MG63 (cell line): ENCODE measurements at regions not wholly inside any gene's neighbourhood (a gene's known extent, or its start where the extent isn't known, plus 50 kb on each side); places are given as distances from the start of the nearest gene placed in this dataset.

Experiments used
- DNase-seq: peaks from one replicate; pipeline ENCODE4 v3.0.0-alpha.2; 2020
- H3K27me3 ChIP-seq: fragments of 250-450 bp; sonication (Bioruptor Pico); 2 replicates; pipeline ENCODE4 v1.5.1; 2020; ENCODE audit warnings: mild to moderate bottlenecking, moderate library complexity
- H3K36me3 ChIP-seq: fragments of 250-450 bp; sonication (Bioruptor Pico); 2 replicates; pipeline ENCODE4 v1.5.1; 2020; ENCODE audit warnings: mild to moderate bottlenecking, moderate library complexity
- H3K4me3 ChIP-seq: fragments of 250-450 bp; sonication (Bioruptor Pico); 2 replicates; pipeline ENCODE4 v1.5.1; 2020; ENCODE audit warnings: mild to moderate bottlenecking, moderate library complexity
- H3K9me3 ChIP-seq: fragments of 250-450 bp; sonication (Bioruptor Pico); 2 replicates; pipeline ENCODE4 v1.5.1; 2020; ENCODE audit warnings: mild to moderate bottlenecking, moderate library complexity

GRCh38 chr4:130573742-130574141 is 1477.8 kb downstream of the C4orf33 start:
- no peak for DNase-seq
- H3K9me3 ChIP-seq = no peaks in the 10 kb centered on the region
- no peaks in the 10 kb centered on the region for H3K27me3 ChIP-seq
- H3K36me3 ChIP-seq = no peaks in the 10 kb centered on the region
- H3K4me3 ChIP-seq = no peak overlapping the region

GRCh38 chr4:130574215-130574614 is 1478.3 kb downstream of the C4orf33 start:
- Histone ChIP-seq H3K9me3 (no peaks in the 10 kb centered on the region), H3K36me3 (no peaks in the 10 kb centered on the region), H3K27me3 (no peaks in the 10 kb centered on the region), H3K4me3 (no peak overlapping the region)
- DNase-seq = no peak

DNA sequence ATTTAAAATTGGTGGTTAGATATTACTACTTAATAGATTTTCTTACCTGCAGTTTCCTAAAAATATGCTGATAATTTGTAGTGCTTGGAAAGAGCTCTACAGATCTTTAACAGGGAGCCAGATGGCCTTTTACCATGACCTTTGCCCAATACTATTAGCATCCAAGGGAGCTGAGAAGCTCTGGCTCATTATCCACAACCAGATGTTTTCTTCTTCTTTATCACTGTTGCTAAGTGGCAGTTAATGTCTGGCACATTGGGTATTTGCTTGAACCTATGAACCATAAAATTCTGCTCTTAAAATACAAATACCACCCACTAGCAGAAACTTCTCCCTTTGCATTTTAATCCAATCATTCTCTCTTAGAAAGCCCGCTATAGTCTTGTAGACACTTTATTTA is 1480.3 kb downstream of the C4orf33 start:
- Histone ChIP-seq H3K9me3 (no peaks in the 10 kb centered on the region), H3K4me3 (no peak overlapping the region), H3K36me3 (no peaks in the 10 kb centered on the region), H3K27me3 (no peaks in the 10 kb centered on the region)
- DNase-seq = no peak

DNA sequence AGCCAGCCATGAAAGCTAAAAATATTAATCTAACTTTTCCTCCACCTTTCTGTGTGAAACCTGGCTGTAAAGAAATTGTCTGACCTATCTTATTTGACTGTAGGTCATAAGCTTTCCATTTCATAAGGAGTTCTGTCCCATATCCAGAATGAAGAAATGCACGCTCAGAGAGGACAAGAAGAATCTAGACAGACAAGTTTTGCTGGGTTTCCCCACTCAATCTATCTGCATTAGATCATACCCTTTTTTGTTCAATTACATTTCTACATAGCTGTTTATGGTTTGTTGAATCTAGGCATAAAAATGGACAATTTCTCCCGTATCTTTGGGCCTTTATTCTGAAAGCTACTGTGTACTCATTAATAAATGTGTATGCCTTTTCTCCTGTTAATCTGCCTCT is 1495.1 kb downstream of the C4orf33 start:
- no peak for DNase-seq
- Histone ChIP-seq H3K4me3 (no peak overlapping the region), H3K27me3 (no peaks in the 10 kb centered on the region), H3K9me3 (no peaks in the 10 kb centered on the region), H3K36me3 (no peaks in the 10 kb centered on the region)

DNA sequence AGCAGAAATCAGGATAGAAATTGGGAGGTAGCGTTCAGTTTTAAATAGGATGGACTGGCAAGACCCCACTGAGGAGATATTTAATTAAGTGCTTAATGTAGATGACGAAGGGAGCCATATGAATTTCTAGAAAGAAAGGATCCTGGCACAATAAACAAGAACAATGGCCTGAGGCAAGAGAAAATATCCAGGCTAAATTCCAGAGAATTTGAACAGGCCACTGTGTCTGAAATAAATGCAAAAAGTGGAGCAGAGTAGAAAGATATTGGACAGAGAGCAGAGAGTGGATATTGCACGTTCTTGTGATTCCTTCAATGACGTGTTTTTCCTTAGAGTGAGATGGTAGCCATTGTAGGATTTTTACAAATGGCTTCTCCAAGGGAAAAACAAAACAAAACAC is 1504.8 kb downstream of the C4orf33 start:
- DNase-seq = no peak
- H3K4me3 ChIP-seq = no peak overlapping the region

DNA sequence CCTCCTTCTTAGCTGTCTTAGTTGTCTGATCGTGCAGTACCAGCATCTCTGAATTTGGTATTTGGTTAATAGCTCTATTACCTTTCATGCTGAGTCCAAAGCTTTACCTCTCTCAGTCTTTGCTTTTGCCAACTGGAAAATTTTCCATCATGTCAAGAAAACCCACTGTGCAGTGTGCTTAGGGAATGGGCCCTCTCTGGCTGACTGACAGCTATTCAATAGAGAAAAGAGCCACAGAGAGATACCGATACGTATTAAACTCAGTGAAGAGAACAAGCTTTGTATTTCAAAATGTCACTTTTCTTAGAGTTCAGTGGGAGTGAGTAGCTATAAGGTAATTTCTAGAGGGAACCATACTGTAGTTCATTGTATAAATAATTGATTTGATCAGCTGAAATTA is 1507.1 kb downstream of the C4orf33 start:
- Histone ChIP-seq H3K9me3 (no peaks in the 10 kb centered on the region), H3K27me3 (no peaks in the 10 kb centered on the region), H3K36me3 (no peaks in the 10 kb centered on the region), H3K4me3 (no peak overlapping the region)
- DNase-seq = no peak

More for the DNA sequence above, 1504.8 kb downstream of the C4orf33 start:
- no peaks in the 10 kb centered on the region for H3K27me3 ChIP-seq
- H3K9me3 ChIP-seq = no peaks in the 10 kb centered on the region
- H3K36me3 ChIP-seq = no peaks in the 10 kb centered on the region

DNA sequence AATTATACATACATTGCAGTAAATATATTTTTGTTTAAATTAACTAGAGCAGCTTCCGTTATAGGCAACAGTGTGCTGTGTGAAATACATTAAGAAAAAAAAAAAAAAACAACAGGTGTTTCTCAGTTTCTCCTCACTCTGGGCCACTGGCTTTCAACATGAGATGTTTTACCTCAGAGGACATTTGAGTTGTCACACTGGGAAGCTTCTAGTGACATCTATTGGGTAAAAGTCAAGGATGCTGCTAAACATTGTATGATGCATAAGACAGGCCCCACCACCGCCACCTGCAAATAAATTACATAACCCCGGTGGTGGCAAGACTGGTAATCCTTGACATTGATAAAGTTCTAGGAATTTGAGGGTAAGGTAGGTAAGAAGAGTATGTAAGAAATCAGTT is 1512.2 kb downstream of the C4orf33 start:
- Histone ChIP-seq H3K27me3 (no peaks in the 10 kb centered on the region), H3K9me3 (no peaks in the 10 kb centered on the region), H3K36me3 (no peaks in the 10 kb centered on the region), H3K4me3 (no peak overlapping the region)
- no peak for DNase-seq

- Histone ChIP-seq H3K27me3 (no peaks in the 10 kb centered on the region), H3K4me3 (no peak overlapping the region), H3K36me3 (no peaks in the 10 kb centered on the region), H3K9me3 (no peaks in the 10 kb centered on the region)
- no peak for DNase-seq
Observed at GRCh38 chr4:130628531-130628930, 1532.6 kb downstream of the C4orf33 start.

- H3K36me3 ChIP-seq = no peaks in the 10 kb centered on the region
- DNase-seq = no peak
- H3K27me3 ChIP-seq = no peaks in the 10 kb centered on the region
- no peak overlapping the region for H3K4me3 ChIP-seq
- no peaks in the 10 kb centered on the region for H3K9me3 ChIP-seq
Observed at GRCh38 chr4:130632731-130633604, 1537.0 kb downstream of the C4orf33 start.

DNA sequence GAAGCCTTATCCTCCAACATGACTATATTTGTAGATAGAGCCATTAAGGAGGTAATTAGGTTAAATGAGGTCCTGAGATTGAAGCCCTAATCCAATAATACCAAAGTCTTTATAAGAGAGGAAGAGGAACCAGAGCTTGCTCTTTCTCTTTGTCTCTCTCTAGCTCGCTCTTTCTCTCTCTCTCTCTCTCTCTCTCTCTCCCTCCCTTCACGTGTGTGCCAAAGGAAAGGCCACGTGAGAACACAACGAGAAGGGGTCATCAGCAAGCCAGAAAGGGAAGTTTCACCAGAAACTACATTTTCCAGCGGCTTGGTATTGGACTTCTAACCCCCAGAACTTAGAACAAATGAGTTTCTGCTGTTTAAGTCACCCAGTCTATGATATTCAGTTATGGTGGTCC is 1540.5 kb downstream of the C4orf33 start:
- no peaks in the 10 kb centered on the region for H3K36me3 ChIP-seq
- DNase-seq = no peak
- no peaks in the 10 kb centered on the region for H3K9me3 ChIP-seq
- no peaks in the 10 kb centered on the region for H3K27me3 ChIP-seq
- no peak overlapping the region for H3K4me3 ChIP-seq

DNA sequence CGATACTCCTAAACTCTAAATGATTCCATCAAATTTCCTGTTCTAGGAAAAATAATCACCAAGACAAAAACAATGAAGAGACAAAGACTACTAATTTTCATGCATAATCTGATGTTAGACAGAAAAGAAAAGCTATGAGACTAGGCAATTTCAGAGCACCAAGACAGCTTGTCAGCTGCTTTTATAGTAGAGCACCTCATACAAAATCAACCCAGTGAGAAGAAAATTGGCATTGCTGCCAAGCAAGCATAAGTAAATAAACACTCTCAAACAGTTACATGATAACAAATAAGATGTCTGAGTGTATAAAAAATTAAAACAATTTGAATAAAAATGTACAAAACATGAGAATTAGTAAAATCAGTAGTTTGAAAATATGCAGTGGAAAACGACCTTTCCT is 1544.6 kb downstream of the C4orf33 start:
- H3K36me3 ChIP-seq = no peaks in the 10 kb centered on the region
- no peak for DNase-seq

DNA sequence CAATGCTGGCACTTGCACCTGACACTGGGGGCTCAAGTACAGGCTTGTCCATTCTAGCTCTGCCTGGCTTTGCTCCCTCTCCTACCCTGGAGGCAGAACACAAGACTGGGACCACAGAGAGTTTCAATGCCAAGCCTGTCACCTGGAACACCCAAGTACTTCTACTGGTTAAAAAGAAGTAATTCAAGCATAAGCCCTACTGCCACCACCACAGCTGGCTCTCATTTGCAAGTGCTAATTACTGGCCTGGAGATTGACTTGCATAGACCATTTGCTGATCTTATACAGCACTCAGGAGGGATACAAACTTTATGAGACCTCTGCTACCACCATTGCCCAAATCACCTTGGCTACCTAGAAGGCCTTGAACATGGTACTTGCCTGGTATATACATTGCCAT is 1550.9 kb downstream of the C4orf33 start:
- H3K9me3 ChIP-seq = no peaks in the 10 kb centered on the region
- H3K4me3 ChIP-seq = no peak overlapping the region
- no peaks in the 10 kb centered on the region for H3K27me3 ChIP-seq
- no peaks in the 10 kb centered on the region for H3K36me3 ChIP-seq
- no peak for DNase-seq

More for the DNA sequence above, 1544.6 kb downstream of the C4orf33 start:
- Histone ChIP-seq H3K27me3 (no peaks in the 10 kb centered on the region), H3K4me3 (no peak overlapping the region), H3K9me3 (no peaks in the 10 kb centered on the region)

DNA sequence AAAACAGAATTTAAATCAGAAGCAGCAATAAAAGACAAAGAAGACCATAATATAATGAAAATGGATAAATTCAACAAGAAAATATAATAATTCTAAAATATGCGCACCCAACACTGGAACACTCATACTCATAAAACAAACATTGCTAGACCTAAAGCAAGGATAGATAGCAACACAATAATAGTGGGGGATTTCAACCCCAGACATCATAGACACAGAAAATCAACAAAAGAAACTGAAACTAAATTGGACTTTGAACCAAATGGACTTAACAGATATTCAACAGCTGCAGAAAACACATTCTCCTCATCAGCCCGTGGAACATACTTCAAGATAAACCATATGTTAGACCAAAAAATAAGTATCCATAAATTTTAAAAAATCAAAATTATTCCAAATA is 1552.6 kb downstream of the C4orf33 start:
- H3K4me3 ChIP-seq = no peak overlapping the region; the same call in 1 of the 2 replicates
- no peaks in the 10 kb centered on the region for H3K27me3 ChIP-seq
- no peaks in the 10 kb centered on the region for H3K9me3 ChIP-seq
- DNase-seq = no peak
- no peaks in the 10 kb centered on the region for H3K36me3 ChIP-seq

DNA sequence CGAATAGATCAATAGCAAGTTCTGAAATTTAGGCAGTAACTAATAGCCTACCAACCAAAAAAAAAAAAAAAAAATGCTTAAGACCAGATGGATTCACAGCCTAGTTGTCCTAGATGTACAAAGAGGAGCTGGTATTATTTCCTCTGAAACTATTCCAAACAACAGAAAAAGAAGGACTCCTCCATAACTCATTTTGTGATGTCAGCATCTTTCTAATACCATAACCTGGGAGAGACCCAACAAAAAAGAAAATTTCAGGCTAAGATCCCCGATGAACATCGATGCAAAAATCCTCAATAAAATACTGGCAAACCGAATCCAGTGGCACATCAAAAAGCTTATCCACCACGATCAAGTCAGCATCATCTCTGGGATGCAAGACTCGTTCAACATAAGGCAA is 1557.9 kb downstream of the C4orf33 start:
- DNase-seq = no peak
- H3K27me3 ChIP-seq = no peaks in the 10 kb centered on the region

DNA sequence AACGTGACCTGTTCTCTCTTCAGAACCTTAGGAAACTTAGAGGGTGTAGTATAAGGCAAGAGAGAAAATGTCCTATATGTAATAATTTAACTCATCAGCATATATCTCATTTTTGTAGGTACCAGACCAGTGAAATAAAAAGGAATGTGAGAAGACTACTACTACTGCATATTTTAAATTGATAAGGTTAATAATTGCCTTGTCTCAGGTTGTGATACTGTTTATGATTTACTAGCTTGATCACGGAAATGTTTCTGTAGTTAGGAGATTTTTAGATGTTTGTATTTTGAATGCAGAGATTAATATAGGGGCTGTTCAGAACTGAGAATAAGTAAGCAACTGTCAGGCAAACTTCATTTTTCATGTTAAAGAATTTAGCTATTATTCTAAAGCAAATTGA is 1563.4 kb downstream of the C4orf33 start:
- no peaks in the 10 kb centered on the region for H3K27me3 ChIP-seq
- no peak overlapping the region for H3K4me3 ChIP-seq
- H3K9me3 ChIP-seq = no peaks in the 10 kb centered on the region
- no peaks in the 10 kb centered on the region for H3K36me3 ChIP-seq
- DNase-seq = no peak

More for the DNA sequence above, 1557.9 kb downstream of the C4orf33 start:
- no peak overlapping the region for H3K4me3 ChIP-seq
- no peaks in the 10 kb centered on the region for H3K9me3 ChIP-seq
- H3K36me3 ChIP-seq = no peaks in the 10 kb centered on the region

DNA sequence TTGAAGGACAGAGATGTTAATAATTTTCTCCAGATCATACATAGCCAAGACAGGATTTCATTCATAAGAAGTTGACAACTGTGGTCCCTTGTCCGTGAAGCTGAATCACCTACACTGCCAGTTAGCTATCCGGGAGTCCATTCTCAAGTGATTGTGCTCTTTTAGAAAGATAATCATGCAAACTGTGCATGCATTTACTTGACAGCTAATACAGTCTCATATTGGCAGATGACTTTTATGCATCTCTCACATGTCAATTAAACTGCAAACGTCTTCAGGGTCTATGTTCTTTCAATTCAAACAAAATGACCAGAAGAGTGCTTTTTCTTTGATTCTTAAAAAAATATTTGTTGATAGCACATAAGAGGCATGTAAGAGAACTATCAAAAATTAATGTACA is 1572.9 kb downstream of the C4orf33 start:
- no peak for DNase-seq
- no peaks in the 10 kb centered on the region for H3K27me3 ChIP-seq
- no peak overlapping the region for H3K4me3 ChIP-seq
- no peaks in the 10 kb centered on the region for H3K9me3 ChIP-seq
- H3K36me3 ChIP-seq = no peaks in the 10 kb centered on the region

GRCh38 chr4:130675266-130675665 is 1579.3 kb downstream of the C4orf33 start:
- no peaks in the 10 kb centered on the region for H3K27me3 ChIP-seq
- H3K36me3 ChIP-seq = no peaks in the 10 kb centered on the region
- H3K9me3 ChIP-seq = no peaks in the 10 kb centered on the region
- no peak for DNase-seq
- H3K4me3 ChIP-seq = no peak overlapping the region

- DNase-seq = no peak
Observed at GRCh38 chr4:130689181-130689580, 1593.2 kb downstream of the C4orf33 start.

More at GRCh38 chr4:130689181-130689580, 1593.2 kb downstream of the C4orf33 start:
- Histone ChIP-seq H3K36me3 (no peaks in the 10 kb centered on the region), H3K4me3 (no peak overlapping the region), H3K27me3 (no peaks in the 10 kb centered on the region), H3K9me3 (no peaks in the 10 kb centered on the region)
